Hematopoietic multipotent progenitor cell treated with erythropoietin and hydrocortisone succinate and interleukin-3 and kit ligand, for 8 days (in vitro differentiated cells): ENCODE measurements at regions not wholly inside any gene's neighbourhood (a gene's known extent, or its start where the extent isn't known, plus 50 kb on each side); places are given as distances from the start of the nearest gene placed in this dataset.
"Not testable (repeated sequence)": the region's sequence is repeated elsewhere in the genome, so short reads cannot be mapped to it uniquely, and the experiment has no call there.

Source experiments
- DNase-seq: peaks from one replicate; pipeline ENCODE4 v3.0.0-alpha.2; 2015

DNA sequence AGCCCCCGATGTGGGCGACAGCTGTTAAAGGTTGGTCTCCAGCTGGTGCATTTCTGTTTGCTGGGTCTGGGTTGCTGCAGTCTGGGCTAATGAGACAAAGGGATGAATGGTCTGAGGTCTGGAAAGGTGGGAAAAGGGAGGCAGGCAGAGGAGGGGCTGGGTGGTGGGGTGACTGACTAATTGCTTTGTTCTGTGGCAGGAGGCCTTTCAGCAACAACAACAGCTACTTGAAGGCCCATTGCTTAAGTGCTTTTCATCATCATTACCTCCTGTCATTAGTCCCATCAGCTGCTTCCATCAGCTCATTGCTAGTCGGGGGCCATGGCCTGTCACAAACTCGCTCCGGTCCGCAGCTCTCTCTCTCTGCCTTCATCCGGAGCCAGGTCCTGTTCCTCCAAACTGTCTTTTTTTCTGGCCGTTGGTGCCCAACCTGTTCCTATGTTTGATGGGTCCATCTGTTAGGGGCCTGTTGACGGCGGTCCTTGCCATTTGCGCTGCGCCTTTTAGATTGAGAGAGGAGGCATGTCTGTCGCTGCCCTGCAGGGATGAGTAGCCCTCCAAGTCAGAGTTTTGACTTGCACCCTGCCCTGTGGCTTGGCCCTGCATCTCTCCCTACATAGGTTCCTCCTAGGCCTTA is 105.6 kb upstream of the PLXNA2 start:
- DNase-seq, result no peak

DNA sequence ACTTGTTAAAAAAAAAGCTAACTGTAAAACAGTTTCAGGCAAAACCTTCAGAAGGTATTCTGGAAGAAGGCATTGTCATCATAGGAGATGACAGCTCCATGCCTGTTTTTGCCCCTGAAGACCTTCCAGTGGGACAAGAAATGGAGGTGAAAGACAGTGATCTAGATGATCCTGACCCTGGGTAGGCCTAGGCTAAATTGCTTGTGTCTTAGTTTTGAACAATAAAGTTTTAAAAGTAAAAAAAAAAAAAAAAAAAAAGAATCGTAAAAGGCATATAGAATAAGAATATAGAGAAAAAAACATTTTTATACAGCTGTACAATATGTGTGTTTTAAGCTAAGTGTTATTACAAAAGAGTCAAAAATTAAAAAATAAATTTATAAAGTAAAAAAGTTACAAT is 106.6 kb upstream of the PLXNA2 start:
- no peak for DNase-seq

GRCh38 chr1:208351838-208352237 is 107.7 kb upstream of the PLXNA2 start:
- DNase-seq, result peak; percentile 66

- DNase-seq, result not testable (repeated sequence)
Observed at GRCh38 chr1:208353797-208354196, 109.6 kb upstream of the PLXNA2 start.

DNA sequence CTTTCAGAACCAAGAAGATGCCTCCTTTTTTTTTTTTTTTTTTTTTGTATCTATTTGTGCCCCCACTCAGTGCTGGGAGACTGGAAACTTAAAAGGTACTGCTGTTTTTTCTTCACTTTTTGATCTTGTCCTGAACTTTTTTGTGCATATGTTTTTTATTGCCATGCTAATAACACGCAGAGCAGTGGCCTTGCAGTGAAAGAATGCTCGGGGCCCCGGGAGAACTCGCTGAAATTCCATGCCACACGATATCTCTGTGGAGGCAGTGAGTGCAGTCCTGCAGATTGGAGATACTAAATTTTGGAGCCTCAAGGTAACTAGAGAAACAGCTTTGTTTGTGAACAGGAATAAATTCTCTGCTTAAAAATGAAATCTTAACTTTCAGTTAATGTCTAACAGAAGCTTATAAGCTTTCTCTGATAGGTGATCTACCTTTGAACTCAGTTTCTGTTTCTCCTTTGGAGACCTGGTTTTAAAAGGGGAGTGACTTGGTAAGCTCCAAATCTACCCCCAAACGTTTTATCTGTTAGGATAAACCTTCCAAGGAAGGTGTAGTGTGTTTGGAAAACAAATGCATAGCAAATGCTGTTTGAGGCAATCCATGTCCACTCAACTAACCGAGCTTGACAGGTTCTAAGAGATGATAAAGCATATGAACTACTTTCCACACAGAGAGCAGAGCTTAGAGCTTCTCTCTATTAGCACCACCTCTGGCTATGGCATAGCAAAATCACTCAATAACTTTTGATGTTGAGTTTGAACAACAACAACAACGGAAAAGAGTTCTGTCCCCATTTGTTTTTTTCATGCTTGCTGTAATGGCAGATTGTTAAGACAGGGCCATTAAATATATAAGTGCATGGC is 113.7 kb upstream of the PLXNA2 start:
- no peak for DNase-seq

DNA sequence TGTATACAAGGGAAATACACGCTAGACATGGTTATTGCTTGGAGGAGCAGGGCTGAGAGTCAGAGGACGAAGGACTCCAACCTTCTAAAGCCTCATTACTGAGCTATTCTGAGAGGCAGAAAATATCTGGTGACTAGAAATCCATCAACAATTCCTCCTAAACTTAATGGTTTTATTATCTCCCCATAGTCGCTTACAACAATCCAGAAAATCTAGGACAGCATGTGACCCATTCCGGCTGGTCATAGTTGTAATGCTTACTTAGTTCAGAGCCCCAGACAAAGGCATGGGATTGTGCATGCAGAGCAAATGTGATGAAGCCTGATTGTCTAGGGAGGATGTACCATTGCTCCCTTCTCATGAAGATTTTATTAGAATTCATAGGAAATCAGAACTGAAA is 114.5 kb upstream of the PLXNA2 start:
- no peak for DNase-seq

GRCh38 chr1:208362011-208362410 is 117.8 kb upstream of the PLXNA2 start:
- no peak for DNase-seq

- no peak for DNase-seq
Observed at GRCh38 chr1:208366559-208366958, 122.4 kb upstream of the PLXNA2 start.

GRCh38 chr1:208369045-208369444 is 124.9 kb upstream of the PLXNA2 start:
- peak; percentile 16 for DNase-seq

GRCh38 chr1:208369658-208370057 is 125.5 kb upstream of the PLXNA2 start:
- no peak for DNase-seq

DNA sequence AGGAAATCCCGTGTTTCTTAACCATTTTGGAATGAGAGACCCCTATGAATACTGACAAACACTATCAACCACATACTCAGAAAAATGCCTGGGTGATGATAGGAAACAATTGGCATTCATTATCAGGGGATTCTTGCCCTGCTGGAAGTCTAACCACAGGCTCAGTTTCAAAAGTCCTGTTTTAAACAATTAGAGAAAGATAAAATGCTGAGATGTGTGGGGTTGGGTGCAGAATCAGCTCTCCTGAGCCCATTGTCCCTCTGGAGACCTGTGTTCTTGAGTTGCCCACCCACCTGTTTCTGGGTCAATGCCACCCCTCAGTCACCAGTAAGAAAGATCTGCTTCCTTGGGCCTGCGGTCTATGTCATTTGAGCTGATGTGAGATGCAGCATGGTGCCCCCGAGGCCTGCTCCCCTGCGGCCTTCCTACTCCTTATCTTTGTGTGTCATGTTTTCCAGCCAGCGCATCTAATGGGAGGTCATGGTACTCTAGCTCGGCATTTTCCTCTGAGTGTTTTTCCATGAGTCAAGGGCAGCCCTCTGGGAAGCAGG is 130.3 kb upstream of the PLXNA2 start:
- no peak for DNase-seq

GRCh38 chr1:208381481-208381880 is 137.3 kb upstream of the PLXNA2 start:
- DNase-seq, result no peak

- DNase-seq, result peak; percentile 2
Observed at GRCh38 chr1:208387908-208388811, 144.0 kb upstream of the PLXNA2 start.

- no peak for DNase-seq
Observed at GRCh38 chr1:208393416-208393815, 149.2 kb upstream of the PLXNA2 start.

GRCh38 chr1:208393826-208394225 is 149.6 kb upstream of the PLXNA2 start:
- no peak for DNase-seq

DNA sequence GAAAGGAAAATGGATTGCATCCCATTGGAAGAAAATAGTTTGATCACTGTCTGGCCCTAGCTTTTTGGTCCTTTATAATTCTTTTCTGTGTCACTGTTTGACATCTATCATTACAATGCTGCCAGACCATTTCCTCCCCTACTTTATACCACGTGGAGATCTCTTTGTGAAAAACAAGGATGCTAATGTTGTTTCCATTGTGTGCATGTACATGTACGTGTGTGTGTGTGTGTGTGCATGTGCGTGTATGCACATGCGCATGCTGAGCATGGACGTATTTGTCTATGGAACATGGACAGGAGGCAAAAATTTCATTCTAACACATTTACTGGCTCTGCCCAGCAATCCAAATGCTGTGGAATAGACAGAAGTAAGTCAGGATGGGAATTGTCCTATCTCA is 153.1 kb upstream of the PLXNA2 start:
- no peak for DNase-seq

GRCh38 chr1:208405014-208405413 is 160.8 kb upstream of the PLXNA2 start:
- no peak for DNase-seq

DNA sequence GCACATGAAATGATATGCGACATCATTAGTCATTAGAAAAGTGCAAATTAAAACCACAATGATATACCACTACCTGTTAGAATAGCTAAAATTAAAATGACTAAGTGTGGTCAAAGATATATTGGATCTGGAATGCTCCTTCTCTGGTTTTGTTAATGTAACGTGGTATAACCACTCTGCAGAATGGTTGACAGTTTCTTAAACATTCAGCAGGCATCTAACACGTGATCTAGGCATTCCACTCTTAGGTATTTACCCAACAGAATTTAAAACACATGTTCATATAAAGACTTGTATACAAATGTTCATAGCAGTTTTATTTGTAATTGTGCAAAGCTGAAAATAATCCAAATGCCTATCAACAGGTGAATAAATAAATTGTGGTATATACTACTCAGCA is 165.0 kb upstream of the PLXNA2 start:
- no peak for DNase-seq

DNA sequence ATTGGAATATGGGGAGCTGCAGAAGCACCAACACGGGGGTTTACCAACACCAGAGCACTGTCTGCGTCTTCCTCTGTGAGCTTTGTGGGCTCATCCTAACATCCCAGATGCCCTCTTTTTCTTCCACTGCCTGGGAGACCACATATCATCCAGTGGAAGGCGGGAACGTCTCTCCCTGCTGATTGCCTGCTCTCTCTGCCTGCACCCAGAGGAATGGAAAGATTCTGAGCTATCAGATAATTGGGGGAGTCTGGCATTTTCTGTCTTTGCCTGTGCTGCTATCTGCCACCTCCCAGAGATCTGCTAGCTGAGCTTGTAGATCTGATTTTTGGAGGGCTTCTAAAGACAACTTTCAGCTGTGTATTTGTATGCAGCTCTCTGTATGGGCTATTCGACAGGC is 166.2 kb upstream of the PLXNA2 start:
- DNase-seq, result no peak

- DNase-seq, result peak; percentile 66
Observed at GRCh38 chr1:208413006-208413405, 168.8 kb upstream of the PLXNA2 start.

GRCh38 chr1:208418667-208419066 is 174.5 kb upstream of the PLXNA2 start:
- no peak for DNase-seq

DNA sequence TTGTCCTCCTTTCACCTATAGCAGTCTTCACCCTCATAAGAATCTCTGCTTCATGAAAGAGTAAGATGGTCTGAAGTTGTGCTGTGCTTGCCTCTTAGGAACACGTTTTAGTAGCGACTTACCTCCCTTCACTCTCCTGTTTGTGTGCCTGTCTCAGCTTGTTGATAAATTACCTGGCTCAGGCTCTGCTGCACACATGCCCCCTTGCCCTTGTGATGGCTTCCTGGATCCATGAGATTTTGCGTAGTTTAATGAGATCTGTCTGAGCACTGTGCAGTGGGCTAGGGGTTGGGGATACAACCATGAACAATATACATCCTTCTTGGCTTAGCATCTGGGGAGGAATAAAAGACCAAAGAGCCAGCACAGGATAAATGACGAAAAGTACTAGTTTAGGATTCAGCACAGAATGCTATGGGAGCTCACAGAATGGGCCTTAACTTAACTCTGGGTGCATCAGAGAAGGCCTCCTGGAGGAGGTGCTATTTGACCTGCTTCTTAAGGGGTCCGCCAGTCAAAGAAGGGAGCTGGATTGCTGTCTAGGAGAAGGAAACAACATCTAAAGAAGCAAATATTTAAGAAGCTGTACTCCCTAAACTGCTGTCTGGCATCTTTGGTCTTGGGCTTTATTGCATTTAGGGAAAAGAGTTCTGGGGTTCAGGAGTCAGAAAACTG is 175.7 kb upstream of the PLXNA2 start:
- DNase-seq, result no peak

- no peak for DNase-seq
Observed at GRCh38 chr1:208420696-208421095, 176.5 kb upstream of the PLXNA2 start.
